DMS 273 treated with DMSO at 0.1 percent for 48 hours (cell line): ENCODE measurements at regions not wholly inside any gene's neighbourhood (a gene's known extent, or its start where the extent isn't known, plus 50 kb on each side); places are given as distances from the start of the nearest gene placed in this dataset.
"Not testable (repeated sequence)": the region's sequence is repeated elsewhere in the genome, so short reads cannot be mapped to it uniquely, and the experiment has no call there.

Source experiments
- DNase-seq: peaks from one replicate; lab custom pipeline; 2025; lab: John Stamatoyannopoulos, UW

DNA sequence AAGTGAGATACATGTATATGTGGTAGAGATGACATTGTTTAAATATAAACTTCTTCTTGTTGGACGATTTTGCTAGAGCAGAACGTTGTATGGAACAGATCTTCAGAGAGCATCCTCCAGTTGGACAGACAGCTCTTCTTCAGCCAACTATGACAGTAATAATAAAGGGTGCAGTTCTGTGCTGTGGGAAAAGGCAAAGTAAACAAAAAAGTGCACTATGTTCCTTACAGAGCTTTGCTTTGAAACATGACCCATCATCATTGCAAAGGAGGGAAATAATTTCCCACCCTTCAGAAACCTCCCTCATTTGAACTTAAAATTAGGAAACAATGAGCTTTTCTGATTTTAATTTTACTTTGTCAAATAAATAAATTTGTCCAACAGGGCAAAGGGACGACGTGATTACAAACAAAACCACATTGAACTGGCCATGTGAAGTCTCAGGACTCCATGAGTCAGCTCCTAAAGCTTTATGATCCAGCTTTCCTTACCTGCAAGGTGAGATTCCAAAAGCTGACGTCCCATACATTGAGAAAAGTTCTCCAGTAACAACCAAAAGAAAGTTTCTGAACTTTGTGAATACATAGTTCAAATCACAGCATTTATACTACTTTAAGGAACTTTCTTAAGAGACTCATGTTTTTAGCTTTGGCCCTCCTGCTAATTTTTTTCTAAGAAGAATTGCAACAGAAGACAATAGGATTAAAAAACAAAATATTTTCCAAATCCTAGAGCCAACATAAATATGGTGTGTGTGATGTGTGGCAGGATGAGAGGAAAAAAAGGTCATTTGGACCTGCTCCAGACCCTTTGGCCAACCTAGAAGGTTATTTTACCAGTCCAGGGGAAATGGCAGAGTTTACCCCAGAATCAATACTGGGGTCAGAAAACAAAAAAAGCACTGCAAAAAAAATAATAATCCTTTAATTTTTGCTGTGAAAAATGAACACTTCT lies 565.4 kb upstream of the NRP1 start:
- no peak for DNase-seq

- no peak for DNase-seq
Measured at GRCh38 chr10:33897291-33897752, 562.9 kb upstream of the NRP1 start.

- no peak for DNase-seq
Measured at GRCh38 chr10:33893506-33893905, 559.0 kb upstream of the NRP1 start.

DNA sequence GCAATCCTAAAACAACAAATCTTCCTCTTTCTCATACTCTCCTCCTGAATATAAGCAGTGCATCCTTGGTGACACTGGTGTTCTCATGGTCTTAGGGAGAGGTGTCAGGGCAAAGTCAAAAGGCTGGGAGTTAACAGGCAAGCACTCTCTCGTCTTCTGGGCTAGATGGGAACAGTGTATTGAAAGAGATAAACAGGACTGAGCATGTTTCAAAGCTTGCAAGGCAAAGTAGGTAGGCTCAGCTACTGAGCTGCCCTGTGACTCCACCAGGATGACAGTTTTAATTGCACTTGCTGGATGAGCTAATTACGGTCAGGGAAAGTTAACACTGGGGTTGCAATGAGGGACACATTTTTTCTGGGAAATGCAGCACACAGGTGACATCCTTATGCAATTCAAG lies 554.9 kb upstream of the NRP1 start:
- no peak for DNase-seq

- DNase-seq, result no peak
Measured at GRCh38 chr10:33887188-33887587, 552.7 kb upstream of the NRP1 start.

DNA sequence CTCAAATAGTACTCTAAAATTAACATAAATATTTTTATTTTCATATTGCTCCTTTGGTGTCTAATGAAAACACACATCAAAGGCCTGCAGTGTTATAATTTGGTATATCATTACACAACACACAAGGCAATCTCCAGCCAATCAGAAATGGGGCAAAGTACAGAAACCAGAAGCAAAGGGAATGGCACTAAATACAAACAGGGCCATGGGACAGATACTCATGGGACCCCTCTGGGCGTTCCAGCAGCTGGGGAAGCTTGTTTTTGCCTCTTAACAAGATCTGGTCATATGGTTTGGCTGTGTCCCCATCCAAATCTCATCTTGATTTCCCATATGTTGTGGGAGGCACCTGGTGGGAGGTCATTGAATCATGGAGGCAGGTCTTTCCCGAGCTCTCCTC lies 551.8 kb upstream of the NRP1 start:
- DNase-seq, result no peak

DNA sequence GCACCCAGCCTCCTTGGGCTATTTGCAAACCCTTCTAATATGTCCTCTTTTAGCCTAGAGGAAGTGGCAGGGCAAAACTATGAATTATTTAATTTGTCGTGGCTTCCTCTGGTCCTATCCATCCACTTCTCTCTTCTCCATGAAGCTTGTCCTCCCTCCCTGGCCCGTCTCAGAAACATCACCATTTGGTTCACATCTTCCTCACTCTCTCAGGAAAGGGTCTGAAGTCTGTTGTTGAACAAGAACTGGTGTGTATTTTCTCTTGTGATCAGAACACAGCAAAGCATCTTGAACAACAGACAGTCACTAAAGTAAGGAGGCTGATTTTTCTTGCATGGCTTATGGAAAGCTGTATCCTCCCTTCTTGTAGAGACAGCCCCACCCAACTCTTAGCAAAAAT lies 550.1 kb upstream of the NRP1 start:
- no peak for DNase-seq

DNA sequence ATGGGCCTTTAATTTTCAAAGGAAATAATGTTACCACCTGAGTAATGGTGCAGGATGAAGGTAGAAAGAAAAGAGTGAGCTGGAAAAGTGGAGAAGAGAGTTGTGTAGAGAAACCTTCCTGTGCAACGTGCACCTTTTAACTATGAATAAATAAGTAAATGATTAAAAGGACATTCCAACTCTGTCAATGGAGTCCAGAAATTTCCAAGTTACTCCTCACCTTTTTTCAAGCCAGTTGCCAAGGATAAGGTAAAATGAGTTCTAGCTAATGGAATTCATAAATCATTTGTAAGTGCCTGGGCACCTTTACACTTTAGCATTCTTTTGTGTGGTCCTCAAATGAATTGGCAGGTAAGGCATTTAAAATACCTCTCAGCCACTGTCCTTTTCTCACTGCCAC lies 549.4 kb upstream of the NRP1 start:
- no peak for DNase-seq

DNA sequence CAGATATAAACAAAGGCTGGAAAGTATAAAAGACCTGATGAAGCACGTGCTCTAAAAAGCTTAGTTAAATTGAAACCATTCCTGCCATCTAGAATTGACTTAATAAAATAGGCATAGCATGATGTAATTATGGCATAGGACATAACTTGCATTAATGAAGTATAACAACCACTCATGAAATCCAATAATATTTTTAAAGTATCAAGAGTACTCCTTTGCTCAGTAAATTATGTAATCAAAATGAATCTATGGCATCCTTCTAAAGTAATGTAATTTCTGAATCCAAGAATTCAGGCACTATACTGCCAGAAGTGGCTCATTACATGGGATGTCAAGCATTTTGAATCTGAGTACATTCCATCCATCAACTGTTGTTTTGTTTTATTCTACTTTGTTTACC lies 548.5 kb upstream of the NRP1 start:
- DNase-seq, result no peak

DNA sequence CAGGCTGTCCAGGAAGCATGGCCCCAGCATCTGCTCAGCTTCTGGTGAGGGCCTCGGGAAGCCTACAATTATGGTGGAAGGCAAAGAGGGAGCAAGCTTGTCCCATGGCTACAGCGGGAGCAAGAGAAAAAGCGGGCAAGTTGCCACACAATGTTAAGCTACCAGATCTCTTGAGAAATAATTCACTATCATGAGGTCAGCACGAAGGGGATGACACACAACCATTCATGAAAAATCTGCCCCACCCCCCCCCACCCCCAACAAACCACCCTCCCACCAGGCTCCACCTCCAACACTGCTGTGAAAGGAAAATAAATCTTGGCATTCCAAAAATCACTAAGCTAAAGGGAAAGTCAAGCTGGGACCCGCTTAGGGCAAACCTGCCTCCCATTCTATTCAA lies 545.8 kb upstream of the NRP1 start:
- no peak for DNase-seq

DNA sequence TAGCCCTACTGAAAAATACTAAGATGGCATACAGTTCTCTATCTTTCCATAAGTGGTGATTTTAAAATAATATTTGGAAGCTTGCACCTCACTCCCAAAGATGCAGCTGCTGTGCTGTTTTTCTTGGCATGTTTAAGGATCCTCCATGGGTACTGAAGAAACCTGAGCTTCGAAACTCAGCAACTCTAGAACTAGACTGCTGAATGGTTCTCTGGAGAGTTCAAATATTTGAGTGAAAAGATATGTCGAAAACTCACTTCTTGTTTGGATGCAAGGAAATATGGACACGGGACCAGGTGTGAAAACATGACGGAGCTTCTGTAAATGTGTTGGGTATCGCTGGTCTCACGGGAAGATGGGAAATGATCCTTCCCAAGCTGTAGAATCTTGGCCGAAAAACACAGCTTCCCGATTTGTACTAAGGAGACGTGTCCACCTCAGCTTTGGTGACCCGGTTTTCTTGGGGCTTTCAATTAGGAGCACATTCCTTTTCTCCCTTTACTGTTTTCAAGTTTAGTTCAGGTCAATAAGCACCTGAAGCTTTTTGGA lies 543.8 kb upstream of the NRP1 start:
- DNase-seq, result no peak

DNA sequence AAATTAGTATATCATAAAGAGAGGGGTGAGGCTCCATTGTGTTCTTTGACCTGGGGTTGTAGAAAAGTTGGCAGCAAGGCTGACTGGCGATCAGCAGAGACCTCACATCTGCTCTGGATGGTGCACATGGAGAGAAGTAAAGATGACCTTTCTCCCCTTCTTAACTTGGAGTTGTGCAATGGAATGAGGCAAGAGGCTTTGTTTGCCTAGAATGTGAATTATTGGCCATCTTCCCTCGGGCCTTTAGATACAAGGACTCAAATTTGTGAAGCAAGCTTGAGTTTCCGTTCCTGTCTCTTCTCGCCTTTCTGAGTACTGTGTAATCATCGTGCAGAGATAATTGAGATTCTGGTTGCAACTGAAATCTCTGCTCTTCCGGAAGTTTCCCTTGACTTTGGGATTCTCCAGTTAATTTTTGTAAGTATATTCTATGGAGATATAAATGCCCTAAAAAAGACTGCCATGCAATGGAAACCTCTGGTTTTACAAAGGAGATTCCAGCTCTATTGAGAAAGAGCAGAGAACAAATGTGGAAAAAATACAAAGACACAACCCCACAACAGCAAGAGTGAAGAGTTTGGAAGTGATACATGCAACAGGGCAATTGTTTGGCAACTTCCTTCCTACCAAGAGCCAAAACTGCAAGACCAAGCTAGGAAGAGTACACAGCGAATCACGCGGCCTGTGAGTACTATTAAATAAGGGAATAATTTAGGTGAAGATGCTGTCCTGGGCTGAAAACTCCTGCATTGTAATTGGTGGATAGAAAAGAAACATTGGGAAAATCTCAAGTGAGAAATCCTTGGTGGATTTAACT lies 542.3 kb upstream of the NRP1 start:
- no peak for DNase-seq

DNA sequence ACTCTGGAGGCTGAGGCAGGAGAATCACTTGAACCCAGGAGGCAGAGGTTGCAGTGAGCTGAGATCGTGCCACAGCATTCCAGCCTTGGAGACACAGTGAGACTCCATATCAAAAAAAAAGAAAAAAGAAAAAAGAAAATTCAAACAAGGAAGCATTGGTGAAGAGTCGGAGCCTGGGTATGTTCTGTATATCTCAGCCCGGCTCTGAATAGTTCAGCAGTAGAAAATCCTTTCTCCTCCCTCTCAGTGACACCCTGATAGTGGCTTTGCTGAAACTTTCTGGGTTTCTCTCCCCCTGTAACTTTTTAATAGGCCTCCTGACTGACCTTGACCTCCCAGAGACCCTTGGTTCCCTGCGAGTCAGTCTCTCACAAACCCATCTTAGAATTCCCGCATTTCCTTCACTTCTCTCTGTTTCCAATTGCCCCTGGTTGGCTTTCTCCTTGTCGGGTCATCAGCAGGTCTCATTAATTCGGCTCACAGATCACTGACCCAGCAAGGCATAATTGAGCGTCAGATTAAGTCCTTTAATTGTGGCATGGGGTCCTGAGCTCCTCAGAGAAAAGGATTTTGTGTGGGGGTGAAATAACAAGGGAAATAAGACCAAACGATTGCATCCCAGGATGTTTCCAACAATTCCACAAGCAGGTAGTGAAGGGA lies 541.6 kb upstream of the NRP1 start:
- no peak for DNase-seq

DNA sequence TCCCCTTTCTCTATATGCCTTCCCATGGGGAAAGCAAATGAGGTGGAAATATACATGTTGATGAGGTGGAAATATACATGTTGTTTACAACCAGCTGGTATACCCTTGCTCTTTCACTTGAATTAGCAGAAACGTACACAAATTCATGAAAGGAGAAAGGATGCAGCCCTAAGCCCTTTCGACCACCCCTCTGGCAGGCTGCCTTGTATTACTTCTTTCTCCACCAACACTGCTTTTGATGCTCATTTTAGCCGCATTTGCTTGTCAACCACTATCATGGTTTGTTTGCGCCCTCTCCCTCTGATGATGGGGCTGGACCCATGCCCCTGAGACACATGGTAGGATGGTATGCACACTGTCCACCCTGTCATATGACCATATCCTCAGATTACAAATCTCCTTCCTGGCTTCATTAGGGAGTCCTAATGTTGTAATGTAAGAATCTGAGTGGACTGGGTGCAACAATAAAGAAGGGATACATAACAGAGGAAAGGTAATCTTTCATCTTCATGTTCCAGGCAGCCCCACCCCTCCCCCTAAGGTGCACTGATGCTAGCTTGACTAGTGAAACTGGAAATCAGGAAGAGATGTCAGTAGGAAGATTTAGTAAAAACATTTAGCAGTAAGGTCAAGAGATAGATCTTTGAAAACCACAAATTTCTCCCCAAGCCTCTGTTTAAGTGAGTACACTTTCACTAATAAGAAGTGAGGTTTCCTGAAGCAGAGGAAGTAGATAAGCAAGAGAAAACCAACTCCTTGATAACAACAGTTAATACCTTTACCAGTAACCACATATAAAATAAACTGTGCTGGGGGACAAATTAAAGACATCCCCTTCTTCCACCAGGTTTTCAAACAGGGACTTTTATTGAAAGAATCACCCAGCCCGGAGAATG lies 536.8 kb upstream of the NRP1 start:
- no peak for DNase-seq

- no peak for DNase-seq
Measured at GRCh38 chr10:33869481-33869880, 535.0 kb upstream of the NRP1 start.

- DNase-seq, result no peak
Measured at GRCh38 chr10:33869028-33869427, 534.6 kb upstream of the NRP1 start.

DNA sequence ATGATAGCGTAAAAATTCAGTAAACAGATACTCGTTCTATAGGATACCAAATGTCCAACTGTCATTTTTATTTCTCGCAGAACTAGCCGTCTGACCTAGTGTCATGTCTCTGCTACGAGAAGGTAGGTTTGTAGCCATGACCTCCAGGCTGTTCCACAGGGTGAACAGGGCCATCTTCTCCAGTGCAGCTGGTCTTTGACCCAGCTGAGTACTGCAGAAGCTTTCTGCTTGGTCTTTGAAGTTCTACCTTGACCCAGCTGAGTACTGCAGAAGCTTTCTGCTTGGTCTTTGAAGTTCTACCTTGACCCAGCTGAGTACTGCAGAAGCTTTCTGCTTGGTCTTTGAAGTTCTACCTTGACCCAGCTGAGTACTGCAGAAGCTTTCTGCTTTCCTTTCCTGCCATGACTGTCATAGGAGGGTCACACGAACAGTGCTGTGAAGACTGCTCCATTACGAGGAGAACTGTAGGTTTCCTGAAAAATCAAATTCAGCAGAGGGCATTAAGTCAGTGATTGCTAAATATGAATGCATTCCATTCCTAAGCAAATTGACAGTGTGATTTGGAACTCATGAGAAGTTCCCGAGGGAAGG lies 532.8 kb upstream of the NRP1 start:
- DNase-seq, result not testable (repeated sequence)

DNA sequence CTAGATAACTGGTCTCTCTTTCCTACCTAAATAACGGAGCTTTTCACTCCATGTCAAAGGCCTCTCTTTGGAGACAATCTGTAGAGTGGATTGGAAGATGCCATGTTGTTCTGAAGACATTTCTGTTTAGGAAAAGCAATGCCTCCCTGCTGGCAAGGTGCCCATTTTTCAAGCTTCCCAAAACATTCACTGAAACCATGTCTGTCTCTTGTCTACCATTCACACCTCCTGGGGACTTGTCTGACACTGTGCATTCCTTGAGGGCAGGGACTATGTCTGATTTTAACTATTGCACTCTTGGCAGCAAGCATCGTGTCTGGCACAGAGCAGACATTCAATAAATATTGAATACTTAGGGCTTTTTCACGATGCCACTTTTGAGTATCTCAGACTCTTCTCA lies 528.9 kb upstream of the NRP1 start:
- DNase-seq, result no peak

GRCh38 chr10:33862536-33863105 lies 528.2 kb upstream of the NRP1 start:
- DNase-seq, result no peak

DNA sequence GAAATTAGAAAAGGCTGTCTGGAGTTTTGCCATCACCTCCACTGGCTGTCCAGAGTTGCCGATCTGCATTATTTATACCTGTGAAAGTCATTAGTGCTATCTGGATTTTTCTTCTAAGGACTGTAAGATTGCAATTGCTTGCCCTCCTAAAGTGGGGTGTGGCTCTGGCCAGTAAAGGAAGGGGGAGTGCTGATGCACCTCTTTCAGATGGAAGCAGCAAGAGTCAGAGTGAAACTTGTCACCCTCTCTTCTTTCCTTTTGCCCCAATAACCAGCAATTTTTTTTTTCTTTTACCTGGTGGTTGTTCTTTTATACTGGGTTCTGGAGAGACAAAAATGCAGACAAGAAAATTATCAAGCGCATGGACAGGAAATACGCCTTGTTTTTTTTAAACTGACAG lies 527.4 kb upstream of the NRP1 start:
- DNase-seq, result no peak
